B cell (primary cell): ENCODE measurements at regions not wholly inside any gene's neighbourhood (a gene's known extent, or its start where the extent isn't known, plus 50 kb on each side); places are given as distances from the start of the nearest gene placed in this dataset.

ENCODE experiments used
- ATAC-seq: fragments of 200-7000 bp; cut with Tn5 transposase; one replicate; pipeline ENCODE4 v1.10.0; 2021; ENCODE audit warnings: low read depth, mild to moderate bottlenecking, moderate number of reproducible peaks, moderate library complexity
- CTCF ChIA-PET: fragments of 350-600 bp; sonication (Branson Sonifier 250); formaldehyde crosslinking; loops from one replicate; lab custom pipeline; 2021; ENCODE audit warnings: antibody characterized with exemption, inconsistent platforms; lab: Charles Lee
- POLR2A ChIA-PET: fragments of 350-600 bp; sonication (Branson Sonifier 250); formaldehyde crosslinking; loops from one replicate; lab custom pipeline; 2021; ENCODE audit warnings: antibody characterized with exemption; lab: Charles Lee
- DNase-seq: peaks from one replicate; pipeline ENCODE4 v3.0.0; 2013
- H2AFZ ChIP-seq: 2 replicates; pipeline ENCODE4 v1.6.1; 2012; ENCODE audit warnings: mild to moderate bottlenecking, low read depth, low read length; ENCODE audit not compliant: insufficient read depth, poor library complexity, severe bottlenecking
- H3K27ac ChIP-seq, 2 donors: 1 replicate in 1 of 2; 2 replicates in 1 of 2; pipeline ENCODE4 v1.5.1; 2012 to 2013; ENCODE audit warnings: low read length in 2 of 2, mild to moderate bottlenecking in 2 of 2, moderate library complexity in 1 of 2
- H3K27me3 ChIP-seq, 4 experiments: fragments of 200-600 bp in 1 of 4; sonication (generic) in 1 of 4; replicated peaks in 1 of 4; 1 replicate in 2 of 4; 2 replicates in 2 of 4; pipeline versions ENCODE4 v1.6.1 to v1.7.0; 2013 to 2016; ENCODE audit warnings: low read length in 3 of 4, mild to moderate bottlenecking in 2 of 4, mixed read lengths in 1 of 4, moderate library complexity in 1 of 4; ENCODE audit not compliant: insufficient read depth in 4 of 4, control insufficient read depth in 3 of 4; ENCODE audit errors: control extremely low read depth in 1 of 4
- H3K36me3 ChIP-seq, 2 experiments: replicated peaks in 1 of 2; 1 replicate in 1 of 2; 2 replicates in 1 of 2; pipeline versions ENCODE4 v1.6.1 to v1.7.1; 2013; ENCODE audit warnings: low read length in 1 of 2; ENCODE audit not compliant: insufficient read depth in 2 of 2, control insufficient read depth in 1 of 2; ENCODE audit errors: control extremely low read depth in 1 of 2, extremely low read depth in 1 of 2
- H3K4me1 ChIP-seq, 2 donors: fragments of 200-600 bp in 1 of 2; sonication (generic) in 1 of 2; 1 replicate in 1 of 2; 2 replicates in 1 of 2; pipeline versions ENCODE4 v1.5.1 to v1.6.1; 2013 to 2017; ENCODE audit warnings: low read length in 2 of 2; ENCODE audit not compliant: control insufficient read depth in 2 of 2, insufficient read depth in 2 of 2
- H3K4me2 ChIP-seq: replicated peaks from 2 replicates; pipeline ENCODE3; 2012; ENCODE audit warnings: mild to moderate bottlenecking, low read depth, low read length; ENCODE audit not compliant: poor library complexity, severe bottlenecking
- H3K4me3 ChIP-seq, 5 experiments: fragments of 200-600 bp in 1 of 5; sonication (generic) in 1 of 5; 1 replicate in 3 of 5; 2 replicates in 2 of 5; pipeline versions ENCODE4 v1.5.1 to v1.7.0; 2011 to 2016; ENCODE audit warnings: low read length in 4 of 5, mild to moderate bottlenecking in 4 of 5, low read depth in 2 of 5, control low read depth in 1 of 5, moderate library complexity in 1 of 5; ENCODE audit not compliant: insufficient read depth in 1 of 5; ENCODE audit errors: control extremely low read depth in 1 of 5, extremely low read depth in 1 of 5
- H3K79me2 ChIP-seq: fragments of 200-600 bp; sonication (generic); one replicate; pipeline ENCODE4 v1.6.0; 2016; ENCODE audit warnings: low read length; ENCODE audit not compliant: control insufficient read depth, insufficient read depth
- H3K9ac ChIP-seq: fragments of 200-600 bp; sonication (generic); 2 replicates; pipeline ENCODE4 v1.6.1; 2017; ENCODE audit warnings: mild to moderate bottlenecking, low read length, moderate library complexity
- H3K9me3 ChIP-seq, 3 donors: one replicate each; pipeline versions ENCODE4 v1.6.1 to v1.7.1; 2013; ENCODE audit warnings: low read length in 2 of 3; ENCODE audit not compliant: control insufficient read depth in 2 of 3, insufficient read depth in 1 of 3; ENCODE audit errors: control extremely low read depth in 1 of 3
- H4K20me1 ChIP-seq: 2 replicates; pipeline ENCODE4 v1.6.0; 2012; ENCODE audit warnings: mild to moderate bottlenecking, low read length; ENCODE audit not compliant: insufficient read depth, control insufficient read depth, poor library complexity, severe bottlenecking
- H3K27ac Mint-ChIP-seq: one replicate; pipeline ENCODE4 v1.8.0; 2021; ENCODE audit warnings: mixed read lengths
- H3K27me3 Mint-ChIP-seq: one replicate; pipeline ENCODE4 v1.8.0; 2021; ENCODE audit warnings: mixed read lengths
- H3K4me1 Mint-ChIP-seq: one replicate; pipeline ENCODE4 v1.8.0; 2021; ENCODE audit warnings: mixed read lengths
- H3K4me3 Mint-ChIP-seq: one replicate; pipeline ENCODE4 v1.8.0; 2021; ENCODE audit warnings: mixed read lengths
- H3K9me3 Mint-ChIP-seq: one replicate; pipeline ENCODE4 v1.8.0; 2022; ENCODE audit warnings: mixed read lengths; ENCODE audit not compliant: insufficient read depth
- CTCF ChIP-seq: fragments of 200-600 bp; IDR thresholded peaks from one replicate; pipeline ENCODE4 v1.8.0; 2022; ENCODE audit warnings: antibody characterized with exemption, mild to moderate bottlenecking
- EZH2 ChIP-seq: IDR thresholded peaks from 2 replicates; pipeline ENCODE4 v1.6.1; 2012; ENCODE audit warnings: borderline replicate concordance, low read depth, mild to moderate bottlenecking, moderate library complexity, low read length; ENCODE audit not compliant: insufficient read depth, poor library complexity, severe bottlenecking
- WGBS: methylation state at CpG from one replicate; pipeline ENCODE4 v1.1.5; 2013; ENCODE audit warnings: missing lambda C conversion rate; ENCODE audit not compliant: insufficient coverage; 5-methylcytosine and 5-hydroxymethylcytosine counted together
- intact Hi-C: fragments of 100-400 bp; cut with micrococcal nuclease; formaldehyde crosslinking; loops from one replicate; pipeline ENCODE4 v1.10.0; 2022

GRCh38 chr1:86238226-86238625 lies 81.7 kb upstream of the COL24A1 start:
- DNase-seq, result no peak
- H3K4me3 ChIP-seq, result no peak overlapping the region
- H3K4me1 ChIP-seq, result no peaks in the 10 kb centered on the region
- Mint-ChIP-seq H3K27ac (no peak overlapping the region), H3K27me3 (peaks cover 3% of the 10 kb centered on the region), H3K4me3 (no peak overlapping the region), H3K4me1 (no peaks in the 10 kb centered on the region), H3K9me3 (no peaks in the 10 kb centered on the region)
- no peaks in the 10 kb centered on the region for H3K79me2 ChIP-seq
- no peak overlapping the region for H3K9ac ChIP-seq
- CTCF ChIA-PET, result no interaction called here
- ATAC-seq, result no peak
- POLR2A ChIA-PET, result no interaction called here
- H3K4me2 ChIP-seq, result no peak overlapping the region
- H3K27ac ChIP-seq, result no peak overlapping the region
- H3K9me3 ChIP-seq, result no peaks in the 10 kb centered on the region
- no peak overlapping the region for H2AFZ ChIP-seq
- 100% methylated on average over 1 of the region's 2 CpGs for WGBS
- no peaks in the 10 kb centered on the region for H3K27me3 ChIP-seq
- intact Hi-C loops, result no loop called here
- no peaks in the 10 kb centered on the region for H3K36me3 ChIP-seq
- TF ChIP-seq EZH2 (no peak), CTCF (no peak)
- no peaks in the 10 kb centered on the region for H4K20me1 ChIP-seq

DNA sequence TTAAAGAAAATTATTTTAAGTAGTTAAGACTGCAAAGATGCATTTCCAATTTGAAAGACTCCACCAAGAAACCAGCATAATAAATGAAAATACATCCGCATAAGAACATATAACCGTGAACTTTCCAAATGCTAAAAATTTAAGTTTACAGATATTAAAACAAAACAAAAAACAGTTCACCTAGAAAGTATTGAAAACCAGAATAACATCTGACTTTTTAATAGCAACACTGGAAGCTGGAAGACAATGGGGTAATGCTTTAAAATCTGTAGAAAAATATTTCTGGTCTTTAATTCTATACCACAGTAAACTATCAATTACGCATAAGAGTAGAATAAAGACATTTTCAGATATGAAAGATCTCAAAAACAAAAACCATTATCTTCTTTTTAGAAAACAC lies 79.3 kb upstream of the COL24A1 start:
- WGBS, result 100% methylated on average over 2 of the region's 3 CpGs
- H3K79me2 ChIP-seq, result no peaks in the 10 kb centered on the region
- H2AFZ ChIP-seq, result no peak overlapping the region
- DNase-seq (no peak), ATAC-seq (no peak)
- Mint-ChIP-seq H3K27me3 (peaks cover 7% of the 10 kb centered on the region), H3K4me1 (no peaks in the 10 kb centered on the region), H3K9me3 (no peaks in the 10 kb centered on the region), H3K4me3 (no peak overlapping the region), H3K27ac (no peak overlapping the region)
- H3K27ac ChIP-seq, result no peak overlapping the region
- CTCF ChIA-PET, result no interaction called here
- POLR2A ChIA-PET, result no interaction called here
- H4K20me1 ChIP-seq, result no peaks in the 10 kb centered on the region
- no peak overlapping the region for H3K4me2 ChIP-seq
- intact Hi-C loops, result no loop called here
- no peaks in the 10 kb centered on the region for H3K27me3 ChIP-seq
- TF ChIP-seq CTCF, result no peak
- no peak for TF ChIP-seq EZH2
- H3K4me3 ChIP-seq, result no peak overlapping the region
- H3K9me3 ChIP-seq, result no peaks in the 10 kb centered on the region
- no peak overlapping the region for H3K9ac ChIP-seq
- no peaks in the 10 kb centered on the region for H3K36me3 ChIP-seq
- H3K4me1 ChIP-seq, result no peaks in the 10 kb centered on the region
